22Rv1 (cell line): ENCODE measurements at regions not wholly inside any gene's neighbourhood (a gene's known extent, or its start where the extent isn't known, plus 50 kb on each side); places are given as distances from the start of the nearest gene placed in this dataset.

ENCODE experiments used
- CTCF ChIP-seq: fragments of 450-650 bp; IDR thresholded peaks from 2 replicates; pipeline ENCODE4 v1.5.1; 2017; ENCODE audit warnings: mild to moderate bottlenecking
- ZFX ChIP-seq: fragments of 450-650 bp; IDR thresholded peaks from 2 replicates; pipeline ENCODE4 v1.6.1; 2017; ENCODE audit warnings: antibody characterized with exemption, borderline replicate concordance

GRCh38 chr15:37261685-37262084, 161.3 kb upstream of the MEIS2 start:
- TF ChIP-seq CTCF (no peak), ZFX (no peak)
